ENCODE measurements at regions not wholly inside any gene's neighbourhood (a gene's known extent, or its start where the extent isn't known, plus 50 kb on each side); places are given as distances from the start of the nearest gene placed in this dataset.

- no peak overlapping the region for H4K91ac ChIP-seq (ENCODE audit: insufficient read depth, low read depth, low read length)
- H2AK9ac ChIP-seq (replicated peaks; ENCODE audit: low read depth, low read length, poor library complexity) = no peak overlapping the region
- H2AK5ac ChIP-seq (ENCODE audit: low read depth, low read length) = no peak overlapping the region
- CTCF ChIA-PET = interaction anchor here (0.6 kb wide), 1 partner anchor 424 kb away, joined by 3 read pairs; no protein-coding TSS in a partner anchor
- H3K23ac ChIP-seq (ENCODE audit: low read depth, low read length) = no peak overlapping the region
- TF ChIP-seq BHLHE40 (IDR thresholded peaks at IDR 0.05; ENCODE audit: low read depth, low read length) = no peak
- no peak for TF ChIP-seq FOS (IDR thresholded peaks at IDR 0.05; ENCODE audit: low read depth, low read length)
- TF ChIP-seq USF2 (IDR thresholded peaks at IDR 0.05; ENCODE audit: low read depth, low read length) = no peak
- no peak for TF ChIP-seq MAFK (IDR thresholded peaks at IDR 0.05; ENCODE audit: low read depth, low read length)
- TF ChIP-seq RCOR1 (IDR thresholded peaks at IDR 0.05; ENCODE audit: insufficient replicate concordance, low read length) = no peak
- TF ChIP-seq POLR2A (IDR thresholded peaks at IDR 0.05; ENCODE audit: low read depth, low read length) = no peak
- TF ChIP-seq ELK1 (IDR thresholded peaks at IDR 0.05; ENCODE audit: borderline replicate concordance, low read depth, low read length) = no peak
- TF ChIP-seq CHD1 (IDR thresholded peaks at IDR 0.05; ENCODE audit: low read depth, low read length) = no peak
- no peak for TF ChIP-seq NFE2L2 (IDR thresholded peaks at IDR 0.05; ENCODE audit: low read depth, low read length)
- no peak for TF ChIP-seq RFX5 (IDR thresholded peaks at IDR 0.05; ENCODE audit: low read depth, low read length)
- no peak for TF ChIP-seq CTCF (conservative IDR thresholded peaks at IDR 0.05; ENCODE audit: low read depth, low read length)
- TF ChIP-seq RAD21 (IDR thresholded peaks at IDR 0.05; ENCODE audit: low read length) = no peak
- TF ChIP-seq SMC3 (IDR thresholded peaks at IDR 0.05; ENCODE audit: low read depth, low read length) = no peak
- TF ChIP-seq MXI1 (IDR thresholded peaks at IDR 0.05; ENCODE audit: borderline replicate concordance, low read depth, low read length) = no peak
- no peak for TF ChIP-seq CEBPB (IDR thresholded peaks at IDR 0.05; ENCODE audit: low read depth, low read length)
- H2BK120ac ChIP-seq (ENCODE audit: low read depth, low read length) = no peak overlapping the region
- no peak overlapping the region for H3K27ac ChIP-seq (ENCODE audit: insufficient read depth, low read length)
- no peaks in the 10 kb centered on the region for H4K20me1 ChIP-seq (ENCODE audit: insufficient read depth, low read length)
- H3K9me3 ChIP-seq (ENCODE audit: control insufficient read depth, insufficient read depth, low read length) = peaks cover 2% of the 10 kb centered on the region
- H3K14ac ChIP-seq (replicated peaks; ENCODE audit: low read depth, low read length) = no peak overlapping the region
- no peak overlapping the region for H3K18ac ChIP-seq (ENCODE audit: low read depth, low read length)
- H2AFZ ChIP-seq (replicated peaks; ENCODE audit: low read length, poor library complexity) = no peak overlapping the region
- no peak overlapping the region for H3K56ac ChIP-seq (ENCODE audit: extremely low read depth, insufficient read depth, low read length)
- no peak overlapping the region for H4K8ac ChIP-seq (ENCODE audit: low read depth in 2 of 2, low read length in 2 of 2)
- no peak for DNase-seq
- no peak overlapping the region for H2BK20ac ChIP-seq (ENCODE audit: low read depth, low read length)
- no peaks in the 10 kb centered on the region for H3K27me3 ChIP-seq (ENCODE audit: control insufficient read depth, insufficient read depth, low read length)
- H3K4me3 ChIP-seq (ENCODE audit: insufficient read depth, low read depth, low read length) = no peak overlapping the region
- H3K4me1 ChIP-seq (ENCODE audit: control insufficient read depth, insufficient read depth, low read length) = no peaks in the 10 kb centered on the region
- H3K36me3 ChIP-seq (ENCODE audit: control insufficient read depth, insufficient read depth, low read length) = no peaks in the 10 kb centered on the region
- H3K4me2 ChIP-seq (ENCODE audit: low read depth, low read length) = no peak overlapping the region
- POLR2A ChIA-PET (ENCODE audit: unreplicated experiment) = no interaction called here
- intact Hi-C loops (cut with micrococcal nuclease) (no loop called here), dilution Hi-C loops (cut with HindIII; ENCODE audit: low sequenced_read_pairs, unreplicated experiment) (no loop called here), in situ Hi-C loops (cut with MboI; ENCODE audit: low sequenced_read_pairs) (no loop called here)
- H3K79me1 ChIP-seq (ENCODE audit: low read depth in 1 of 2, low read length in 2 of 2) = no peaks in the 10 kb centered on the region
- no peak overlapping the region for H4K5ac ChIP-seq (ENCODE audit: low read depth, low read length)
- no peak for ATAC-seq (ENCODE audit: low read depth)
- H3K9ac ChIP-seq (ENCODE audit: low read depth, low read length) = no peak overlapping the region
- H3K4ac ChIP-seq (ENCODE audit: low read depth, low read length) = no peak overlapping the region
- no peak overlapping the region for H2BK5ac ChIP-seq (ENCODE audit: low read depth, low read length, poor library complexity, severe bottlenecking)
- no peak overlapping the region for H2BK15ac ChIP-seq (ENCODE audit: low read depth, low read length)
- BruUV-seq (replicated peaks) = no TSS peak
- no CpG with 5 or more reads among the region's 2 CpGs for WGBS, 2 experiments (ENCODE audit: extremely low coverage in 2 of 2, insufficient read length in 1 of 2)
- H3K9me1 ChIP-seq (ENCODE audit: insufficient read depth, low read length) = no peaks in the 10 kb centered on the region
Measured at GRCh38 chr5:19058216-19058615, 929.8 kb downstream of the CDH18 start.

Measured in IMR-90 (cell line).